ENCODE measurements at regions not wholly inside any gene's neighbourhood (a gene's known extent, or its start where the extent isn't known, plus 50 kb on each side); places are given as distances from the start of the nearest gene placed in this dataset.
"Not testable (repeated sequence)": the region's sequence is repeated elsewhere in the genome, so short reads cannot be mapped to it uniquely, and the experiment has no call there.

- H3K9me3 Mint-ChIP-seq; H3K36me3 Mint-ChIP-seq; DNase-seq (ENCODE audit: low spot score in 2 of 2); H3K4me3 Mint-ChIP-seq; H3K4me1 Mint-ChIP-seq; ATAC-seq; H3K27ac Mint-ChIP-seq: not testable (repeated sequence)
These were observed 150.2 kb upstream of the PIK3R1 start for GRCh38 chr5:68065321-68065720.

DNA sequence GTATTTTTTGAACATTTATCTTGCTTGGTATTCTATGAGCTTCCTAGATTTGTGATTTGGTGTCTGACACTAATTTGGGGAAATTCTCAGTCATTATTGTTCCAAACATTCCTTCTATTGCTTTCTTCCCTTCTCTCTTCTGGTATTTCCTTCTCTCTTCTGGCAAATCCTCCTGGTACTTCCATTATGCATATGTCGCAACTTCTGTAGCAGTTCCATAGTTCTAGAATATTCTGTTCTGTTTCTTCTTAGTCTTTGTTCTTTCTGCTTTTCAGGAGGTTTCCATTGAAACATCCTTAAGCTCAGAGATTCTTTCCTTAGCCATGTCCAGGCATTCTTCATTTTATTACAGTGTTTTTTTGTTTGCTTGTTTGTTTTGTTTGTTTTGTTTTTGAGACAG lies 155.2 kb upstream of the PIK3R1 start:
- no peaks in the 10 kb centered on the region for H3K36me3 Mint-ChIP-seq
- peaks cover 4% of the 10 kb centered on the region for H3K9me3 Mint-ChIP-seq
- no peak for DNase-seq (ENCODE audit: low spot score in 2 of 2)
- H3K4me1 Mint-ChIP-seq = no peaks in the 10 kb centered on the region
- ATAC-seq = no peak
- no peak overlapping the region for H3K4me3 Mint-ChIP-seq
- no peak overlapping the region for H3K27ac Mint-ChIP-seq

DNA sequence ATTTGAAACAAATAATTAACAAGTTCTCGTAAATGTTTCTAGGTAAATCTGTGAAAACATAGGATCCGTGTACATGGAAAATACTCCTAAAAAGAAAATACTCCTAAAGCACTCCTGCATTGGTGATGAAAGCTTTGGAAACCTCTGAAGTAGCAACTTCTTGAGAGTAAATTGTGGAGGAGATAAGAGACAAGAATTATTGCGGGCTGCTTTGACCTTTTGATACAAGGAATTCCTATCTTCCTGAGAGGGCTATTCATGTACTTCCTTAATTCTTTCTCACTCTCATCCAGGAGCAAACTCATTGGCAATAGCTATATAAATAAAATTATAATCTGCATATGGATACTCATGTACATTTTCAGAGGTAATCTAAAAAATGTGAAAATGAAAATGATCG lies 158.4 kb upstream of the PIK3R1 start:
- DNase-seq (ENCODE audit: low spot score in 2 of 2) (no peak), ATAC-seq (no peak)
- no peaks in the 10 kb centered on the region for H3K4me1 Mint-ChIP-seq
- no peak overlapping the region for H3K27ac Mint-ChIP-seq
- H3K4me3 Mint-ChIP-seq = no peak overlapping the region
- no peaks in the 10 kb centered on the region for H3K9me3 Mint-ChIP-seq
- no peaks in the 10 kb centered on the region for H3K36me3 Mint-ChIP-seq

- ATAC-seq (no peak), DNase-seq (ENCODE audit: low spot score in 2 of 2) (no peak)
- no peaks in the 10 kb centered on the region for H3K4me1 Mint-ChIP-seq
- H3K4me3 Mint-ChIP-seq = no peak overlapping the region
- no peaks in the 10 kb centered on the region for H3K9me3 Mint-ChIP-seq
- no peak overlapping the region for H3K27ac Mint-ChIP-seq
- no peaks in the 10 kb centered on the region for H3K36me3 Mint-ChIP-seq
These were observed 159.9 kb upstream of the PIK3R1 start for GRCh38 chr5:68055686-68056085.

- no peaks in the 10 kb centered on the region for H3K36me3 Mint-ChIP-seq
- DNase-seq (ENCODE audit: low spot score in 2 of 2) (no peak), ATAC-seq (no peak)
- no peak overlapping the region for H3K27ac Mint-ChIP-seq
- no peak overlapping the region for H3K4me3 Mint-ChIP-seq
- no peaks in the 10 kb centered on the region for H3K9me3 Mint-ChIP-seq
- H3K4me1 Mint-ChIP-seq = no peaks in the 10 kb centered on the region
These were observed 160.9 kb upstream of the PIK3R1 start for GRCh38 chr5:68054638-68055037.

- peaks cover 4% of the 10 kb centered on the region for H3K9me3 Mint-ChIP-seq
- ATAC-seq (no peak), DNase-seq (ENCODE audit: low spot score in 2 of 2) (no peak)
- H3K4me3 Mint-ChIP-seq = no peak overlapping the region
- H3K4me1 Mint-ChIP-seq = no peaks in the 10 kb centered on the region
- no peak overlapping the region for H3K27ac Mint-ChIP-seq
- H3K36me3 Mint-ChIP-seq = no peaks in the 10 kb centered on the region
These were observed 162.4 kb upstream of the PIK3R1 start for GRCh38 chr5:68053202-68053601.

GRCh38 chr5:68049053-68049713 lies 166.4 kb upstream of the PIK3R1 start:
- Mint-ChIP-seq H3K27ac (no peak overlapping the region), H3K4me3 (no peak overlapping the region), H3K4me1 (no peaks in the 10 kb centered on the region), H3K9me3 (peaks cover 6% of the 10 kb centered on the region), H3K36me3 (no peaks in the 10 kb centered on the region)
- no peak for ATAC-seq
- DNase-seq (ENCODE audit: low spot score in 2 of 2) = no peak

DNA sequence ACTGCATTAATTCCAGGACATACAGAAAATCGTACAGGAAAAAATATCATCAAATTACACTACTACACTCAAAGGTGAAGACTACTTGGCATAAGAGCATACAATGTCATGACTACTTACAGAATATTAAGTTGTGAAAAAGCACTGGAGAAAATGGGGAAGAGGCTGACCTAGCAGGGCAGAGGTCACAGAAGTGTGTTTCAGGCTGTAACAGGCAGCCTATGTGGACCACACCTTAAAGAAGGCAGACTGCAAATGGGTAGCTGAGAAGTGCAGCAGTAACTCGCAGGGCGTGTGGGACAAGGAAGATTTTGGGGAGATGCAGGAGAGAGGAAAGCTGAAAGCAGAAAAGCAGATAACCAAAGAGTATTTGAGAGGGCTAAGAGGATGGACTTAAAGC lies 167.0 kb upstream of the PIK3R1 start:
- Mint-ChIP-seq H3K4me1 (no peaks in the 10 kb centered on the region), H3K27ac (no peak overlapping the region), H3K4me3 (no peak overlapping the region), H3K36me3 (no peaks in the 10 kb centered on the region), H3K9me3 (peaks cover 6% of the 10 kb centered on the region)
- ATAC-seq (no peak), DNase-seq (ENCODE audit: low spot score in 2 of 2) (no peak)

DNA sequence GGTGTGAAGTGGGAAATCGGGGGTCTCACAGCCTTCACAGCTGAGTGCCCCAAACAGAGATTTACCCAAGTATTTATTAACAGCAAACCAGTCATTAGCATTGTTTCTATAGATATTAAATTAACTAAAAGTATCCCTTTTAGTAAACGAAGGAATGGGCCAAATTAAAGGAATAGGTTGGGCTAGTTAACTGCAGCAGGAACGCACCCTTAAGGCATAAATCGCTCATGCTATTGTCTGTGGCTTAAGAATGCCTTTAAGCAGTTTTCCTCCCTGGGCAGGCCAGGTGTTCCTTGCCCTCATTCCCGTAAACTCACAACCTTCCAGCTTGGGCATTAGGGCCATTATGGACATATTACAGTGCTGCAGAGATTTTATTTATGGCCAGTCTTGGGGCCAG lies 167.5 kb upstream of the PIK3R1 start:
- not testable (repeated sequence) for ATAC-seq; H3K4me3 Mint-ChIP-seq; H3K4me1 Mint-ChIP-seq; H3K27ac Mint-ChIP-seq; H3K36me3 Mint-ChIP-seq; H3K9me3 Mint-ChIP-seq; DNase-seq (ENCODE audit: low spot score in 2 of 2)

DNA sequence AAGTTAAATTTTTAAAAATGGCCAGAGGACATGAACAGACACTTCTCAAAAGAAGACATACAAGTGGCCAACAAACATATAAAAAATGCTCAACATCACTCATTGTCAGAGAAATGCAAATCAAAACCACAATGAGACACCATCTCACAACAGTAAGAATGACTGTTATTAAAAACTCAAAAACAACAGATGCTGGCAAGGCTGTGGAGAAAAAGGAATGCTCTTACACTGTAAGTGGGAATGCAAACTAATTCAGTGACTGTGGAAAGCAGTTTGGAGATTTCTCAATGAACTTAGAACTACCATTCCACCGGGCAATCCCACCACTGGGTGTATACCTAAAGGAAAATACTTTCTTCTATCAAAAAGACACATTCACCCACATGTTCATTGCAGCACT lies 168.5 kb upstream of the PIK3R1 start:
- no peak for DNase-seq (ENCODE audit: low spot score in 2 of 2)
- Mint-ChIP-seq H3K36me3 (no peaks in the 10 kb centered on the region), H3K27ac (no peak overlapping the region), H3K4me3 (no peak overlapping the region), H3K4me1 (no peaks in the 10 kb centered on the region), H3K9me3 (peaks cover 6% of the 10 kb centered on the region)
- no peak for ATAC-seq

GRCh38 chr5:68046445-68046844 lies 169.1 kb upstream of the PIK3R1 start:
- ATAC-seq (no peak), DNase-seq (ENCODE audit: low spot score in 2 of 2) (no peak)
- Mint-ChIP-seq H3K4me1 (no peaks in the 10 kb centered on the region), H3K27ac (no peak overlapping the region), H3K9me3 (peaks cover 6% of the 10 kb centered on the region), H3K36me3 (no peaks in the 10 kb centered on the region), H3K4me3 (no peak overlapping the region)

DNA sequence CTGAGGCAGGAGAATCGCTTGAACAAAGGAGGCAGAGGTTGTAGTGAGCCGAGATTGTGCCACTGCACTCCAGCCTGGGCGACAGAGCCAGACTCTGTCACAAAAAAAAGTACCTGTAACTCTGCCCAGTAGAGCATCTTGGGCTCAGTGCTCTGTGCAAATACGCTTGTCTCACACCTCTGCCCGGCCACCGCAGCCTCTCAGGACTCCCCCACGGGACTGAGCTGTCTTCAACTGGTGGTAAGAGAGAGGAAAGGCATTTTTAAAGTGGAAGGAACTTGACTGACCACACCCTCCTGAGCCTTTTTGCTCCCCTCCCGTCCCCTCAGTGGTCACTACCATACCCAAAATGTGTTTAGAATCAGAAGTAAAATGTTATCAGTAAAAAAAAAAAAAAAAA lies 174.3 kb upstream of the PIK3R1 start:
- no peaks in the 10 kb centered on the region for H3K9me3 Mint-ChIP-seq
- DNase-seq (ENCODE audit: low spot score in 2 of 2) (no peak), ATAC-seq (peak; percentile 37)
- no peaks in the 10 kb centered on the region for H3K4me1 Mint-ChIP-seq
- no peak overlapping the region for H3K27ac Mint-ChIP-seq
- no peaks in the 10 kb centered on the region for H3K36me3 Mint-ChIP-seq
- H3K4me3 Mint-ChIP-seq = no peak overlapping the region

- ATAC-seq = no peak
- no peak overlapping the region for H3K27ac Mint-ChIP-seq
- DNase-seq (ENCODE audit: low spot score in 2 of 2) = no peak
These were observed 178.0 kb upstream of the PIK3R1 start for GRCh38 chr5:68037546-68037945.

DNA sequence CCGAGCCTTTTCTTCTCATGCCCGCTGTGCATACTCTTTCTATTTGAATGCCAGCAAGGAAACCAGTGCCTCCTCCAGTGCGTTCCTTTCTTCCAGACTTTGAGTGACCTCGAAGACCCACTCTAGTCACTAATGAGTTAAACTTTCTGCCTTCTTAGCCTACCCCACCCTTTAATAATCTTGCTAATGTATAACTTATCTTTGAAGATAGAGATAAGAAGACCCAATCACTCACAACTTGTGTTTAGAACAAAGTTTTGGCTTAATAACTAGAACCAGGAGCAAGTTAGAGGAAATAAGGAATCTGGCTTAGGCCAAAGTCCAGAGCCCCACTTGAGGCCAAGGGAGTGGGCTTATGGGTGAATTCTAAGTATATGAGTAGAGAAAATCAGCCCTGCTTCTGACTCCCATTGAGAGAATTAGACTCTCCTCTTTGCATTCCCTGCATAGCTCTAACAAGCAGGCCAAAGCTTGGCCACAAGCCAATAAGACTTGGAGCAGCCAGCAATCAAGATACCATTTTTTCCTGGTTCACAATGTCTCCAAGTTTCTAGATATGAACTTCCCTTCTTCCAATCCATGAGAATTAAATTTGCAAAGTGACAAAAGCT lies 181.5 kb upstream of the PIK3R1 start:
- Mint-ChIP-seq H3K4me3 (no peak overlapping the region), H3K36me3 (no peaks in the 10 kb centered on the region), H3K4me1 (no peaks in the 10 kb centered on the region), H3K9me3 (no peaks in the 10 kb centered on the region), H3K27ac (no peak overlapping the region)
- DNase-seq (ENCODE audit: low spot score in 2 of 2) (no peak), ATAC-seq (no peak)

More at GRCh38 chr5:68037546-68037945, 178.0 kb upstream of the PIK3R1 start:
- H3K4me3 Mint-ChIP-seq = no peak overlapping the region
- no peaks in the 10 kb centered on the region for H3K9me3 Mint-ChIP-seq
- H3K4me1 Mint-ChIP-seq = no peaks in the 10 kb centered on the region
- no peaks in the 10 kb centered on the region for H3K36me3 Mint-ChIP-seq

DNA sequence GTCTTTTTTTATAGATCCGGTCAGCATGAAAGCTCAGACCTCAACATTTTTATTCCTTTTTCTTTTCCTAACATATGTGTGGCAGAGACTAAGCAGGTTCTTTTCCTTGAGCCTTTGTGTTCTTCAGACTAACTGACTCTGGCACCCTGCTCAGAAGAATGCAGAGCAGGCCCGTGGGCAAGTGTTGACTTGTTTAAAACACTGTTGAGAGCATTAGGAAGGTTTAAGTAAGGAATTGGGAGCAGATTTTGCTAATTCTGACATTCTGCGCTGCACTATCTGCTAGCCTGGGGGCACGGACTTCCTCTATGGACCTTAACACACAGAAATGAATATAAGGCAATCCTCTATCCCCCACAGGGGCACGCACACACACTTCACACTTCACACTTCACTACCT lies 182.5 kb upstream of the PIK3R1 start:
- H3K4me3 Mint-ChIP-seq = no peak overlapping the region
- H3K9me3 Mint-ChIP-seq = no peaks in the 10 kb centered on the region
- H3K4me1 Mint-ChIP-seq = no peaks in the 10 kb centered on the region
- H3K27ac Mint-ChIP-seq = no peak overlapping the region
- H3K36me3 Mint-ChIP-seq = no peaks in the 10 kb centered on the region
- DNase-seq (ENCODE audit: low spot score in 2 of 2) (no peak), ATAC-seq (no peak)

DNA sequence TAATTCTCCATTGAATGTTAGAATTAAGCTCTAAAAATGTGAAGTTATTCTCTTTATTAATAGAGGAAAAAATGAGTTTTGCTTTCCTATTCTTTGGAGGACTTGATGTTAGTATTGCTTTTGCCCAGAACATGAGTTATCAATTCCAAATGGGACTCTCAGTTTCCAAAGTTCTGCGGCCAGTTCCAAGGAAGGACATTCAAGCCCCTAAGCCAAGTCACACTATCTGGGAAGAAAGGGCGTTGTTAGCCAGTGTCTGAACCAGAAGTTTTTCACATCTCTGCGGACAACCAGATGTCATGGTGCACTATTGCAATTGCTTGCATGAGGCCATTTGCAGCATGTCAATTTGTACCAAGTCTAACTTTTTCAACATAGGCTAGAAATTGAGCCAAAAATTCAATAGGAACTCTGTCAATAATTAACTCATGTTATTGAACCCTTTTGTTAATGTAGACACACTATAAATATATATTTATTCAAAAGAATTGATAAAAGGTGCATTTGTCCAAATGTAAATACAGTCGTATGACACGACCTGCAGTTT lies 183.3 kb upstream of the PIK3R1 start:
- Mint-ChIP-seq H3K36me3 (no peaks in the 10 kb centered on the region), H3K9me3 (no peaks in the 10 kb centered on the region), H3K27ac (no peak overlapping the region), H3K4me1 (no peaks in the 10 kb centered on the region), H3K4me3 (no peak overlapping the region)
- ATAC-seq = no peak
- DNase-seq (ENCODE audit: low spot score in 2 of 2) = no peak
